H1 (cell line): ENCODE measurements at regions not wholly inside any gene's neighbourhood (a gene's known extent, or its start where the extent isn't known, plus 50 kb on each side); places are given as distances from the start of the nearest gene placed in this dataset.

ENCODE experiments used
- CTCF ChIA-PET: fragments of 300-600 bp; sonication (Branson Sonifier 250); formaldehyde crosslinking; loops from one replicate; lab custom pipeline; 2021; ENCODE audit not compliant: partially characterized antibody; lab: Charles Lee
- POLR2A ChIA-PET: fragments of 300-600 bp; sonication (Branson Sonifier 250); formaldehyde crosslinking; loops from one replicate; lab custom pipeline; 2021; ENCODE audit warnings: inconsistent platforms; ENCODE audit not compliant: partially characterized antibody; lab: Charles Lee
- DNase-seq, 2 experiments: peaks; one replicate each; pipeline versions ENCODE4 v3.0.0 to v3.0.0-alpha.2; 2010 to 2022; ENCODE audit warnings: low spot score in 2 of 2, low read depth in 1 of 2, mixed read lengths in 1 of 2
- FAIRE-seq: peaks from 2 replicates; lab custom pipeline; 2011; peaks lifted over from hg19 to GRCh38; lab: Jason Lieb, UNC
- H2AFZ ChIP-seq: 2 replicates; pipeline ENCODE4 v1.8.1; 2012; ENCODE audit warnings: low read length, inconsistent platforms
- H2AK5ac ChIP-seq: 2 replicates; pipeline ENCODE4 v1.6.1; 2013; ENCODE audit warnings: low read depth, low read length
- H2BK120ac ChIP-seq: replicated peaks from 2 replicates; pipeline ENCODE3; 2013; ENCODE audit warnings: low read depth, low read length, inconsistent platforms
- H2BK12ac ChIP-seq: 2 replicates; pipeline ENCODE4 v1.6.1; 2013; ENCODE audit warnings: low read depth, low read length
- H2BK15ac ChIP-seq: 2 replicates; pipeline ENCODE4 v1.6.1; 2013; ENCODE audit warnings: low read length
- H2BK20ac ChIP-seq: 2 replicates; pipeline ENCODE4 v1.6.1; 2013; ENCODE audit warnings: low read length
- H2BK5ac ChIP-seq: 2 replicates; pipeline ENCODE4 v1.6.1; 2013; ENCODE audit warnings: low read depth, low read length
- H3K14ac ChIP-seq: 2 replicates; pipeline ENCODE4 v1.6.1; 2013; ENCODE audit warnings: inconsistent platforms; ENCODE audit not compliant: insufficient read length
- H3K18ac ChIP-seq: 2 replicates; pipeline ENCODE4 v1.6.1; 2013; ENCODE audit warnings: low read length; ENCODE audit errors: extremely low read depth
- H3K23ac ChIP-seq: 2 replicates; pipeline ENCODE4 v1.6.1; 2013; ENCODE audit warnings: inconsistent platforms; ENCODE audit not compliant: insufficient read length
- H3K23me2 ChIP-seq: 2 replicates; pipeline ENCODE4 v1.6.1; 2013; ENCODE audit warnings: low read depth, low read length
- H3K27ac ChIP-seq: 2 replicates; pipeline ENCODE4 v1.6.1; 2011; ENCODE audit warnings: low read depth, low read length, inconsistent platforms
- H3K27me3 ChIP-seq, 4 experiments: replicated peaks in 1 of 4; 1 replicate in 1 of 4; 2 replicates in 3 of 4; pipeline versions ENCODE4 v1.6.1 to v1.8.1; 2011 to 2013; ENCODE audit warnings: low read length in 3 of 4, mild to moderate bottlenecking in 3 of 4, inconsistent platforms in 2 of 4, mixed read lengths in 2 of 4, moderate library complexity in 1 of 4; ENCODE audit not compliant: control insufficient read depth in 3 of 4, insufficient read depth in 3 of 4; ENCODE audit errors: extremely low read depth in 1 of 4
- H3K36me3 ChIP-seq, 4 experiments: 2 replicates each; pipeline versions ENCODE4 v1.6.1 to v1.8.1; 2011 to 2013; ENCODE audit warnings: mild to moderate bottlenecking in 4 of 4, low read length in 3 of 4, moderate library complexity in 2 of 4, control low read depth in 1 of 4, inconsistent platforms in 1 of 4; ENCODE audit not compliant: insufficient read depth in 4 of 4, control insufficient read depth in 2 of 4
- H3K4ac ChIP-seq: replicated peaks from 2 replicates; pipeline ENCODE3; 2013; ENCODE audit warnings: low read length, low read depth, mixed read lengths, inconsistent platforms; ENCODE audit not compliant: insufficient read length
- H3K4me1 ChIP-seq, 4 experiments: replicated peaks in 1 of 4; 1 replicate in 1 of 4; 2 replicates in 3 of 4; pipeline versions ENCODE4 v1.6.1 to v1.8.1; 2011 to 2013; ENCODE audit warnings: low read length in 3 of 4, inconsistent platforms in 2 of 4, mixed read lengths in 1 of 4; ENCODE audit not compliant: insufficient read depth in 4 of 4, control insufficient read depth in 3 of 4
- H3K4me2 ChIP-seq, 2 experiments: 2 replicates each; pipeline versions ENCODE4 v1.6.1 to v1.8.1; 2011 to 2013; ENCODE audit warnings: low read depth in 2 of 2, low read length in 2 of 2, control low read depth in 1 of 2, inconsistent platforms in 1 of 2, mild to moderate bottlenecking in 1 of 2; ENCODE audit not compliant: insufficient read depth in 1 of 2
- H3K4me3 ChIP-seq, 4 experiments: fragments of 200-600, 300-600 bp in 1 of 4; sonication (generic), shearing (Covaris generic), sonication (Bioruptor Twin) in 1 of 4; 2 replicates each; pipeline versions ENCODE4 v1.5.1 to v1.8.1; 2011 to 2016; ENCODE audit warnings: low read length in 4 of 4, low read depth in 3 of 4, control low read depth in 2 of 4, inconsistent platforms in 2 of 4, mild to moderate bottlenecking in 2 of 4, mixed read lengths in 1 of 4, moderate library complexity in 1 of 4; ENCODE audit not compliant: insufficient read depth in 2 of 4; ENCODE audit errors: extremely low read depth in 1 of 4
- H3K56ac ChIP-seq: replicated peaks from 2 replicates; pipeline ENCODE3; 2013; ENCODE audit warnings: low read depth, mild to moderate bottlenecking, mixed read lengths, low read length, inconsistent platforms; ENCODE audit not compliant: insufficient read length
- H3K79me1 ChIP-seq: 2 replicates; pipeline ENCODE4 v1.6.1; 2013; ENCODE audit warnings: low read depth, low read length, control low read depth
- H3K79me2 ChIP-seq, 2 experiments: 2 replicates each; pipeline versions ENCODE4 v1.6.1 to v1.8.1; 2012 to 2013; ENCODE audit warnings: low read length in 2 of 2, mild to moderate bottlenecking in 2 of 2, inconsistent platforms in 1 of 2; ENCODE audit not compliant: insufficient read depth in 2 of 2, control insufficient read depth in 1 of 2
- H3K9ac ChIP-seq, 4 experiments: replicated peaks in 1 of 4; 1 replicate in 1 of 4; 2 replicates in 3 of 4; pipeline versions ENCODE4 v1.6.1 to v1.8.1; 2011 to 2013; ENCODE audit warnings: low read depth in 3 of 4, low read length in 3 of 4, control low read depth in 2 of 4, mild to moderate bottlenecking in 2 of 4, moderate library complexity in 2 of 4, inconsistent platforms in 1 of 4; ENCODE audit errors: extremely low read depth in 1 of 4
- H3K9me3 ChIP-seq, 2 experiments: 2 replicates each; pipeline versions ENCODE4 v1.6.1 to v1.8.1; 2012 to 2013; ENCODE audit warnings: mild to moderate bottlenecking in 2 of 2, moderate library complexity in 2 of 2, control low read depth in 1 of 2, inconsistent platforms in 1 of 2, low read depth in 1 of 2, low read length in 1 of 2, mixed read lengths in 1 of 2; ENCODE audit not compliant: insufficient read depth in 2 of 2
- H4K20me1 ChIP-seq, 2 experiments: replicated peaks in 1 of 2; 2 replicates each; pipeline versions ENCODE3 to v1.8.1; 2011 to 2013; ENCODE audit warnings: inconsistent platforms in 2 of 2, low read length in 2 of 2, mild to moderate bottlenecking in 1 of 2; ENCODE audit not compliant: insufficient read depth in 2 of 2, control insufficient read depth in 1 of 2
- H4K5ac ChIP-seq: 2 replicates; pipeline ENCODE4 v1.6.1; 2013; ENCODE audit warnings: low read length, low read depth, mixed read lengths, inconsistent platforms; ENCODE audit not compliant: insufficient read length
- H4K8ac ChIP-seq: 2 replicates; pipeline ENCODE4 v1.8.0; 2013; ENCODE audit warnings: mild to moderate bottlenecking, moderate library complexity, low read length, inconsistent platforms; ENCODE audit not compliant: insufficient read depth; ENCODE audit errors: extremely low read depth
- H4K91ac ChIP-seq: replicated peaks from 2 replicates; pipeline ENCODE3; 2013; ENCODE audit warnings: low read length, mixed read lengths, inconsistent platforms; ENCODE audit not compliant: insufficient read length
- RAD21 ChIP-seq, 2 experiments: IDR thresholded peaks in 1 of 2; conservative IDR thresholded peaks in 1 of 2; 2 replicates each; pipeline ENCODE4 v1.6.1; 2011; ENCODE audit warnings: low read depth in 2 of 2, low read length in 2 of 2, improper control_type of control experiment in 1 of 2, inconsistent platforms in 1 of 2, mild to moderate bottlenecking in 1 of 2, moderate library complexity in 1 of 2
- TAF7 ChIP-seq: optimal IDR thresholded peaks from 2 replicates; pipeline ENCODE3; 2011; ENCODE audit warnings: low read depth, mild to moderate bottlenecking, inconsistent platforms, low read length, moderate library complexity, borderline replicate concordance
- WGBS, 2 experiments: shearing (Covaris generic) in 1 of 2; methylation state at CpG; one replicate each; pipeline versions ENCODE4 v1.1.6 to v1.1.7; 2013 to 2015; ENCODE audit warnings: low lambda C conversion rate in 2 of 2, mixed read lengths in 2 of 2, inconsistent platforms in 1 of 2, low coverage in 1 of 2, missing lambda C conversion rate in 1 of 2; ENCODE audit not compliant: insufficient replicate concordance in 2 of 2, insufficient coverage in 1 of 2, insufficient read length in 1 of 2; ENCODE audit errors: extremely low coverage in 1 of 2, missing lambda C conversion rate in 1 of 2; 5-methylcytosine and 5-hydroxymethylcytosine counted together
- TF ChIP-seq, protein P1 (sequence below), 3 experiments: IDR thresholded peaks; 1 replicate in 2 of 3; 2 replicates in 1 of 3; pipeline versions ENCODE4 v1.5.1 to v1.6.1; 2011; ENCODE audit warnings: low read length in 3 of 3, mild to moderate bottlenecking in 3 of 3, inconsistent platforms in 2 of 3, low read depth in 1 of 3, moderate library complexity in 1 of 3; ENCODE audit not compliant: insufficient read depth in 1 of 3; ENCODE audit errors: control extremely low read depth in 1 of 3

- Histone ChIP-seq H2AK5ac (no peak overlapping the region), H2BK20ac (no peak overlapping the region), H3K4me3 (no peak overlapping the region), H3K23ac (no peak overlapping the region), H3K36me3 (no peaks in the 10 kb centered on the region), H3K4me1 (peaks cover 0 to 2% (median 0%) of the 10 kb centered on the region in 4 experiments; a peak in 2 of 7 replicates), H3K23me2 (no peaks in the 10 kb centered on the region), H2AFZ (no peak overlapping the region), H3K27ac (no peak overlapping the region), H3K79me2 (no peaks in the 10 kb centered on the region), H3K18ac (no peak overlapping the region), H3K56ac (no peak overlapping the region), H2BK120ac (no peak overlapping the region), H3K79me1 (no peaks in the 10 kb centered on the region), H3K27me3 (no peaks in the 10 kb centered on the region), H4K91ac (no peak overlapping the region), H2BK5ac (no peak overlapping the region), H4K5ac (no peak overlapping the region), H3K4ac (no peak overlapping the region), H4K20me1 (no peaks in the 10 kb centered on the region), H3K9me3 (no peaks in the 10 kb centered on the region), H3K4me2 (no peak overlapping the region), H4K8ac (no peak overlapping the region), H2BK15ac (no peak overlapping the region), H3K14ac (no peak overlapping the region), H2BK12ac (no peak overlapping the region), H3K9ac (no peak overlapping the region)
- DNase-seq, result peak in 1 of 2 experiments; percentile 70
- TF ChIP-seq, protein P1, sequence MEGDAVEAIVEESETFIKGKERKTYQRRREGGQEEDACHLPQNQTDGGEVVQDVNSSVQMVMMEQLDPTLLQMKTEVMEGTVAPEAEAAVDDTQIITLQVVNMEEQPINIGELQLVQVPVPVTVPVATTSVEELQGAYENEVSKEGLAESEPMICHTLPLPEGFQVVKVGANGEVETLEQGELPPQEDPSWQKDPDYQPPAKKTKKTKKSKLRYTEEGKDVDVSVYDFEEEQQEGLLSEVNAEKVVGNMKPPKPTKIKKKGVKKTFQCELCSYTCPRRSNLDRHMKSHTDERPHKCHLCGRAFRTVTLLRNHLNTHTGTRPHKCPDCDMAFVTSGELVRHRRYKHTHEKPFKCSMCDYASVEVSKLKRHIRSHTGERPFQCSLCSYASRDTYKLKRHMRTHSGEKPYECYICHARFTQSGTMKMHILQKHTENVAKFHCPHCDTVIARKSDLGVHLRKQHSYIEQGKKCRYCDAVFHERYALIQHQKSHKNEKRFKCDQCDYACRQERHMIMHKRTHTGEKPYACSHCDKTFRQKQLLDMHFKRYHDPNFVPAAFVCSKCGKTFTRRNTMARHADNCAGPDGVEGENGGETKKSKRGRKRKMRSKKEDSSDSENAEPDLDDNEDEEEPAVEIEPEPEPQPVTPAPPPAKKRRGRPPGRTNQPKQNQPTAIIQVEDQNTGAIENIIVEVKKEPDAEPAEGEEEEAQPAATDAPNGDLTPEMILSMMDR (IDR thresholded peaks at IDR 0.05; ENCODE audit: control extremely low read depth in 1 of 3, insufficient read depth in 1 of 3, low read depth in 1 of 3, low read length in 3 of 3), result peak; percentile 72 to 77 (median 76)
- TF ChIP-seq TAF7 (no peak), RAD21 (IDR thresholded peaks at IDR 0.05 in 1 of 2, conservative IDR thresholded peaks at IDR 0.05 in 1 of 2; ENCODE audit: low read depth in 2 of 2, low read length in 2 of 2) (peak; percentile 34 to 50)
- ChIA-PET CTCF (interaction anchor here (0.6 to 32.4 kb wide), 34 partner anchors 17 to 325 kb away, joined by 3 to 682 read pairs (median 4); no protein-coding TSS in a partner anchor), POLR2A (no interaction called here)
- no peak for FAIRE-seq
- WGBS, 2 experiments, result 66% methylated on average over 7 of the region's 7 CpGs; no CpG with 5 or more reads in 1 of the 2 experiments
These were observed 227.9 kb upstream of the PRSS58 start for GRCh38 chr7:142485617-142486226.
